ENCODE measurements at regions not wholly inside any gene's neighbourhood (a gene's known extent, or its start where the extent isn't known, plus 50 kb on each side); places are given as distances from the start of the nearest gene placed in this dataset.

DNA sequence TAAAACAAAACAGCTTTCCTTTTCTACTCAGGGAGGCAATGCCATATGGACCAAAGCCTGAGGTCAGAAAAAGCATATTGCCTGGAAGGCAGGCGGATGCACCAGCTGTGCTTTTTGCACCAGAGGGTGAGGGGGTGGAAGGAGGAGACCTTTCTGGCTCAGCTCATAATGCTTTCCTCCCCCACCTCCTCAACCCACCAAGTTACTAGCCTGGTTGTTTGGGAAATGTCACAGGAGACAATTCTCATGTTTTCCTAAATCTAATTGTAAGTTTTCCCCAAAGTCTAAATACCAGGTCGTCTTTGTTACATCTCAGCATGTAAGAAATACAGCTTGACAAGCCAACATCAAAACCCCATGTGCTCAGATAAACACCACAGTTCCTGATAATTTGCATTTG is 72.6 kb upstream of the DMRTA1 start:
- TF ChIP-seq, protein P1, sequence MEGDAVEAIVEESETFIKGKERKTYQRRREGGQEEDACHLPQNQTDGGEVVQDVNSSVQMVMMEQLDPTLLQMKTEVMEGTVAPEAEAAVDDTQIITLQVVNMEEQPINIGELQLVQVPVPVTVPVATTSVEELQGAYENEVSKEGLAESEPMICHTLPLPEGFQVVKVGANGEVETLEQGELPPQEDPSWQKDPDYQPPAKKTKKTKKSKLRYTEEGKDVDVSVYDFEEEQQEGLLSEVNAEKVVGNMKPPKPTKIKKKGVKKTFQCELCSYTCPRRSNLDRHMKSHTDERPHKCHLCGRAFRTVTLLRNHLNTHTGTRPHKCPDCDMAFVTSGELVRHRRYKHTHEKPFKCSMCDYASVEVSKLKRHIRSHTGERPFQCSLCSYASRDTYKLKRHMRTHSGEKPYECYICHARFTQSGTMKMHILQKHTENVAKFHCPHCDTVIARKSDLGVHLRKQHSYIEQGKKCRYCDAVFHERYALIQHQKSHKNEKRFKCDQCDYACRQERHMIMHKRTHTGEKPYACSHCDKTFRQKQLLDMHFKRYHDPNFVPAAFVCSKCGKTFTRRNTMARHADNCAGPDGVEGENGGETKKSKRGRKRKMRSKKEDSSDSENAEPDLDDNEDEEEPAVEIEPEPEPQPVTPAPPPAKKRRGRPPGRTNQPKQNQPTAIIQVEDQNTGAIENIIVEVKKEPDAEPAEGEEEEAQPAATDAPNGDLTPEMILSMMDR (IDR thresholded peaks at IDR 0.05; ENCODE audit: borderline replicate concordance, insufficient read depth, low read depth, low read length): no peak
- no peak overlapping the region for H3K4me3 ChIP-seq (ENCODE audit: low read depth, low read length)

DNA sequence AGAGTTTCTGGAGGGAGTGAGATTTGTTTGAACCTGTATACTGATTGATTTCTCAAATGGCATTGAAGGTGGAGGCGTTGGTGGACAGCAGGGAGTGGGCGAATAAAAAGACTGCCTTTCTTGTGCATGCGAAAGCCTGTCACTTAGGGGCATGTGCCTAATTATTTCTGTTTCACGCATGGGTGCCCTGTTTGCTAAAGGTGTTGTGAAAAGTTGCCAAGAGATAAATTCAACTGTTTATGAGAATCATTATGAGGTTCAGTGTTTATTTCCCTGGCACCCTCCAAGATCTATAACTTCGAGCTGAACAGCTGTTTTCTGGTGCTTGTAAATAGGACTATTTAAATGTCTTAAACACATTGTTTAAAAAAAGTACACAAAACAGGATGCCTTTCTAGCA is 67.4 kb upstream of the DMRTA1 start:
- no peak overlapping the region for H3K4me3 ChIP-seq (ENCODE audit: low read depth, low read length)
- TF ChIP-seq, protein P1 (IDR thresholded peaks at IDR 0.05; ENCODE audit: borderline replicate concordance, insufficient read depth, low read depth, low read length): no peak

DNA sequence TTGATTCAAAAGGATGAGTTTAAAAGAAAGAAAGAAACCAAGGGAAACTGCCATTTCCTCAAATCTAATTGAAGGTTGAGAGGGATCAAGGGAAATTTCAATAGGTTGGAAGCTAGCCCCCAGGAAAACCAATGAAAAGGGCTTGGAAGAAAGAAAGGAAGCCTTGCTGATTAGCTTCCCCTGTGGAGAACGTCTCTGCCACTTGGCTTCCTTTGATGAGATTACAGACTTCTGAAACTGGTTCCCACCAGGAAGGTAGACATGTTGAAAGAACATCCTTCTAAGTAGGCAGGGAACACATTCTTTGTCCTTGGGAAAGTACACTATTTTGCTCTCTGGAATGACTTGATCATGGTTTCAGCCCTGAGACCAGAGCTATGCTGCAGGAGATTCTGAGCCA is 65.5 kb upstream of the DMRTA1 start:
- TF ChIP-seq, protein P1 (IDR thresholded peaks at IDR 0.05; ENCODE audit: borderline replicate concordance, insufficient read depth, low read depth, low read length): no peak
- H3K4me3 ChIP-seq (ENCODE audit: low read depth, low read length): no peak overlapping the region

GRCh38 chr9:22382331-22382730 is 64.3 kb upstream of the DMRTA1 start:
- TF ChIP-seq, protein P1 (IDR thresholded peaks at IDR 0.05; ENCODE audit: borderline replicate concordance, insufficient read depth, low read depth, low read length): no peak
- no peak overlapping the region for H3K4me3 ChIP-seq (ENCODE audit: low read depth, low read length)

DNA sequence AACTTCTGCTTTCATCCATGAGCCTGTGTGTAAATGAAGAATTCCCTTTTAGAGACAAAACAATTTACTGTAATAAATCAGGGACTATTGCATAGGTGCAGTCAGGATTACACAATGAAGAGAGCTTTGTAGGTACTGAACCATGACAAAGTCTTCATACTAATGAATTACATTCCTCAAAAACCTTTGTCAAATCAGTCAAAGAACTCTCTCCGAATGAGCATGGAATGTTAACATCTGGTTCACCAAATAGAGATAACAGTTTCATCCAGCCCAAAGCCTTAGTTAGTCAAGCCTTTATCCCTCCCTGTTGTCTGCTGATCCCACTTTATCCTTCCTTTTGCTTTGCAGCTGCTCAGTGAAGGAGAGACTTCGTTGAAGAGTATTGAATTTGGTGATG is 62.9 kb upstream of the DMRTA1 start:
- no peak overlapping the region for H3K4me3 ChIP-seq (ENCODE audit: low read depth, low read length)

GRCh38 chr9:22389271-22389670 is 57.4 kb upstream of the DMRTA1 start:
- TF ChIP-seq, protein P1 (IDR thresholded peaks at IDR 0.05; ENCODE audit: borderline replicate concordance, insufficient read depth, low read depth, low read length): no peak
- H3K4me3 ChIP-seq (ENCODE audit: low read depth, low read length): no peak overlapping the region

More for the DNA sequence above, 62.9 kb upstream of the DMRTA1 start:
- TF ChIP-seq, protein P1 (IDR thresholded peaks at IDR 0.05; ENCODE audit: borderline replicate concordance, insufficient read depth, low read depth, low read length): no peak

- TF ChIP-seq, protein P1 (IDR thresholded peaks at IDR 0.05; ENCODE audit: borderline replicate concordance, insufficient read depth, low read depth, low read length): no peak
- H3K4me3 ChIP-seq (ENCODE audit: low read depth, low read length): no peak overlapping the region
Measured at GRCh38 chr9:22392523-22392922, 54.1 kb upstream of the DMRTA1 start.
